ENCODE measurements at regions not wholly inside any gene's neighbourhood (a gene's known extent, or its start where the extent isn't known, plus 50 kb on each side); places are given as distances from the start of the nearest gene placed in this dataset.

DNA sequence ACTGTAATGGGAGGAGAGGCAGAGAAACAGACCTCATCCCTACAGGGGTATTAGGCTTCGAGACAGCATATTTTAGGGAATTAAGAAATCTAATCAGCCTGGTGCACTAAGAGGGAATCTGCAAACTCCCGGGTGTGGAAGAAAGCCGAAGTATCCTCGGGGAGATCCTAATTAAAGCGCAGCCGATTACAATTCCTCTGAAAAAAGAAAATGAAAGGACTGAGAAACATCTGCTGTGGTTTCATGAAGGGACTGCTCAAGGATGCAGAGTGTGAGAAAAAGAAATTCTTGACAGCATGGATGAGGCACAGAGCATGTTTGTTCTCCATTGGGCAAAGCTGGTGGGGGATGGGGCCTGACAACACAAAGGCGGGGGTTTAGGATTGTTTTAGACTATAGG is 290.0 kb upstream of the LARGE1 start:
- ATAC-seq (ENCODE audit: poor library complexity) (no peak), DNase-seq (no peak)
- Mint-ChIP-seq H3K4me3 (no peak overlapping the region), H3K4me1 (ENCODE audit: low read depth) (no peaks in the 10 kb centered on the region), H3K27me3 (no peaks in the 10 kb centered on the region), H3K36me3 (ENCODE audit: low read depth) (no peaks in the 10 kb centered on the region), H3K27ac (no peak overlapping the region), H3K9me3 (peaks cover 9% of the 10 kb centered on the region)
- intact Hi-C loops (cut with DNase I, micrococcal nuclease), result no loop called here
- Histone ChIP-seq H3K27ac (ENCODE audit: low read depth in 1 of 2, low read length in 2 of 2) (no peak overlapping the region), H3K9me3 (ENCODE audit: control insufficient read depth in 1 of 2, insufficient read depth in 1 of 2, low read length in 2 of 2) (no peaks in the 10 kb centered on the region), H3K36me3 (ENCODE audit: insufficient read depth, low read length) (no peaks in the 10 kb centered on the region), H3K27me3 (ENCODE audit: control insufficient read depth in 1 of 2, insufficient read depth in 2 of 2, low read length in 2 of 2) (no peaks in the 10 kb centered on the region), H3K4me1 (ENCODE audit: insufficient read depth, low read length) (no peaks in the 10 kb centered on the region), H3K4me3 (ENCODE audit: low read length) (no peak overlapping the region)
- POLR2A ChIA-PET, result no interaction called here
- TF ChIP-seq, protein P1, sequence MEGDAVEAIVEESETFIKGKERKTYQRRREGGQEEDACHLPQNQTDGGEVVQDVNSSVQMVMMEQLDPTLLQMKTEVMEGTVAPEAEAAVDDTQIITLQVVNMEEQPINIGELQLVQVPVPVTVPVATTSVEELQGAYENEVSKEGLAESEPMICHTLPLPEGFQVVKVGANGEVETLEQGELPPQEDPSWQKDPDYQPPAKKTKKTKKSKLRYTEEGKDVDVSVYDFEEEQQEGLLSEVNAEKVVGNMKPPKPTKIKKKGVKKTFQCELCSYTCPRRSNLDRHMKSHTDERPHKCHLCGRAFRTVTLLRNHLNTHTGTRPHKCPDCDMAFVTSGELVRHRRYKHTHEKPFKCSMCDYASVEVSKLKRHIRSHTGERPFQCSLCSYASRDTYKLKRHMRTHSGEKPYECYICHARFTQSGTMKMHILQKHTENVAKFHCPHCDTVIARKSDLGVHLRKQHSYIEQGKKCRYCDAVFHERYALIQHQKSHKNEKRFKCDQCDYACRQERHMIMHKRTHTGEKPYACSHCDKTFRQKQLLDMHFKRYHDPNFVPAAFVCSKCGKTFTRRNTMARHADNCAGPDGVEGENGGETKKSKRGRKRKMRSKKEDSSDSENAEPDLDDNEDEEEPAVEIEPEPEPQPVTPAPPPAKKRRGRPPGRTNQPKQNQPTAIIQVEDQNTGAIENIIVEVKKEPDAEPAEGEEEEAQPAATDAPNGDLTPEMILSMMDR (IDR thresholded peaks at IDR 0.05), result no peak
- CTCF ChIA-PET, result no interaction called here

DNA sequence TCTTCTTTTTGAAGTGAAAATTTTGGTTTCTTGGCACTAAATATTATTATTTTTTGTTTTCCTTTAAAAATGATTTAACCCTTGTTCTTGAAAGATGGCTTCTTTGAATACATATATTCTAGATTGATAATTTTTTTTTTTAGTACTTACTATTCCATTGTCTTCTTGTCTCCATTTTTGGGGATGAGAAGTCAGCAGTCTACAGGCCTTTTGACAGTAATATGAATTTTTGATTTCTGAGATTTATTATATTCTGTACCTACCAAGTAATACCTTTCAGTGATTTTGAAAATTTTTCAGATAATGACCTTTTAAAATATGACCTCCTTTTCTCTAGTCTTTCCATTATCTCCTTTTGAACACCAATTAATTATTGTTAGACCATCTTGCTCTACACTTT is 294.1 kb upstream of the LARGE1 start:
- CTCF ChIA-PET, result no interaction called here
- Mint-ChIP-seq H3K27ac (no peak overlapping the region), H3K4me1 (ENCODE audit: low read depth) (no peaks in the 10 kb centered on the region), H3K4me3 (no peak overlapping the region), H3K36me3 (ENCODE audit: low read depth) (no peaks in the 10 kb centered on the region), H3K9me3 (peaks cover 13% of the 10 kb centered on the region), H3K27me3 (no peaks in the 10 kb centered on the region)
- DNase-seq, result no peak
- H3K9me3 ChIP-seq (ENCODE audit: control insufficient read depth in 1 of 2, insufficient read depth in 1 of 2, low read length in 2 of 2), result peaks cover 0 to 8% of the 10 kb centered on the region in 2 experiments
- no peak for ATAC-seq (ENCODE audit: poor library complexity)
- H3K36me3 ChIP-seq (ENCODE audit: insufficient read depth, low read length), result no peaks in the 10 kb centered on the region
- no peak overlapping the region for H3K4me3 ChIP-seq (ENCODE audit: low read length)
- no peak overlapping the region for H3K27ac ChIP-seq (ENCODE audit: low read depth in 1 of 2, low read length in 2 of 2)
- POLR2A ChIA-PET, result no interaction called here
- intact Hi-C loops (cut with DNase I, micrococcal nuclease), result no loop called here
- H3K27me3 ChIP-seq (ENCODE audit: control insufficient read depth in 1 of 2, insufficient read depth in 2 of 2, low read length in 2 of 2), result no peaks in the 10 kb centered on the region
- TF ChIP-seq, protein P1 (IDR thresholded peaks at IDR 0.05), result no peak
- H3K4me1 ChIP-seq (ENCODE audit: insufficient read depth, low read length), result no peaks in the 10 kb centered on the region

DNA sequence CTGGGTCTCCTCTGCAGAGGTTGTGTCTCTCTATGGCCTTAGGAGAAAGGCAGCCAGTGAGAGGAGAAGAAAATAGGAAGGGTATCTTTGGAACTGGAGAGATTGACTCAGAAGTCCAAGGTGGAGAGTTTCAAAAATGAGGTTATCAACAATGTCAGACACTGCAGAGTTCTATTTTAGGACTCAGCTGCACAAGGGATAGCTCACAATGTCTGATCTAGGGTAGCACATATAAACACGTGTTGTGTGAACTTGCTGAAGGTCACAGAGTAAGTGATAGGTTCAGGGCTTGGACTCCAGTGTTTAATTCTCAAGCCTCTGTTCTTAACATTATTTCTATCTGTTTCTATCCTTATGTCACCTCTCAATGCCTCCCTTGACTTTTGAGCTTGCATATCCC is 305.0 kb upstream of the LARGE1 start:
- Mint-ChIP-seq H3K27me3 (no peaks in the 10 kb centered on the region), H3K9me3 (peaks cover 5% of the 10 kb centered on the region), H3K4me1 (ENCODE audit: low read depth) (no peaks in the 10 kb centered on the region), H3K27ac (no peak overlapping the region), H3K36me3 (ENCODE audit: low read depth) (no peaks in the 10 kb centered on the region), H3K4me3 (no peak overlapping the region)
- Histone ChIP-seq H3K9me3 (ENCODE audit: control insufficient read depth in 1 of 2, insufficient read depth in 1 of 2, low read length in 2 of 2) (peaks cover 0 to 4% of the 10 kb centered on the region in 2 experiments), H3K27me3 (ENCODE audit: control insufficient read depth in 1 of 2, insufficient read depth in 2 of 2, low read length in 2 of 2) (no peaks in the 10 kb centered on the region), H3K4me1 (ENCODE audit: insufficient read depth, low read length) (no peaks in the 10 kb centered on the region), H3K36me3 (ENCODE audit: insufficient read depth, low read length) (no peaks in the 10 kb centered on the region), H3K4me3 (ENCODE audit: low read length) (no peak overlapping the region), H3K27ac (ENCODE audit: low read depth in 1 of 2, low read length in 2 of 2) (no peak overlapping the region)
- TF ChIP-seq, protein P1 (IDR thresholded peaks at IDR 0.05), result no peak
- intact Hi-C loops (cut with DNase I, micrococcal nuclease), result no loop called here
- no peak for ATAC-seq (ENCODE audit: poor library complexity)
- ChIA-PET POLR2A (no interaction called here), CTCF (no interaction called here)
- no peak for DNase-seq
